ENCODE measurements at regions not wholly inside any gene's neighbourhood (a gene's known extent, or its start where the extent isn't known, plus 50 kb on each side); places are given as distances from the start of the nearest gene placed in this dataset.
"Not testable (repeated sequence)": the region's sequence is repeated elsewhere in the genome, so short reads cannot be mapped to it uniquely, and the experiment has no call there.

DNA sequence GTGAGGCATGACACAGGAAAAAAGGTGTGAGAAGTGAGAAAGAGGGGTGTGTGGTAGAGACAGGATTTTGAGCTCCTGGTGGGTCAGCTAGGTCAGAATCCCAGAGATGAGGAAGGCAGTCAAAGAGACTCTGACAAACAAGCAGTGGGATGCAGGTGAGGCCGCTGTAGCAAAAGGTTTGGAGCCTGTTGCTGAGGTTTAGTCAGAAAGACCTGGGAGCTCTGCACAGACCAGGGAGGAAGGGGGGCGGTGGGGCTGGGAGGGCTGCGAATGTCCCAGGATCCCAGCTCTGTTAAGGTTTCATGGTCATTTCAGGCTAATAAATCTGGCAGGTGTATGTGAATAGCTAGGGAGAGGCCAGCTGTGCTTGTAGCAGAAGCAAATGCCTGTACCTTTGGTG lies 373.9 kb upstream of the SYNCRIP start:
- Histone ChIP-seq H3K27me3 (ENCODE audit: control insufficient read depth, insufficient read depth, low read length) (no peaks in the 10 kb centered on the region), H3K4me3 (ENCODE audit: low read length in 3 of 3) (no peak overlapping the region), H3K36me3 (ENCODE audit: control insufficient read depth in 2 of 3, insufficient read depth in 3 of 3, low read length in 3 of 3) (no peaks in the 10 kb centered on the region), H3K9me3 (ENCODE audit: control insufficient read depth in 2 of 3, insufficient read depth in 1 of 3, low read length in 3 of 3) (no peaks in the 10 kb centered on the region), H3K4me1 (ENCODE audit: control insufficient read depth in 2 of 3, insufficient read depth in 2 of 3, low read depth in 1 of 3, low read length in 3 of 3) (peaks cover 0 to 2% (median 0%) of the 10 kb centered on the region in 3 donors), H3K27ac (ENCODE audit: low read depth in 2 of 2, low read length in 2 of 2) (no peak overlapping the region), H3K9ac (ENCODE audit: low read length in 3 of 3) (no peak overlapping the region)
- FAIRE-seq, result no peak
- peak in 1 of 5 donors; percentile 9 for DNase-seq
- TF ChIP-seq, protein P1, sequence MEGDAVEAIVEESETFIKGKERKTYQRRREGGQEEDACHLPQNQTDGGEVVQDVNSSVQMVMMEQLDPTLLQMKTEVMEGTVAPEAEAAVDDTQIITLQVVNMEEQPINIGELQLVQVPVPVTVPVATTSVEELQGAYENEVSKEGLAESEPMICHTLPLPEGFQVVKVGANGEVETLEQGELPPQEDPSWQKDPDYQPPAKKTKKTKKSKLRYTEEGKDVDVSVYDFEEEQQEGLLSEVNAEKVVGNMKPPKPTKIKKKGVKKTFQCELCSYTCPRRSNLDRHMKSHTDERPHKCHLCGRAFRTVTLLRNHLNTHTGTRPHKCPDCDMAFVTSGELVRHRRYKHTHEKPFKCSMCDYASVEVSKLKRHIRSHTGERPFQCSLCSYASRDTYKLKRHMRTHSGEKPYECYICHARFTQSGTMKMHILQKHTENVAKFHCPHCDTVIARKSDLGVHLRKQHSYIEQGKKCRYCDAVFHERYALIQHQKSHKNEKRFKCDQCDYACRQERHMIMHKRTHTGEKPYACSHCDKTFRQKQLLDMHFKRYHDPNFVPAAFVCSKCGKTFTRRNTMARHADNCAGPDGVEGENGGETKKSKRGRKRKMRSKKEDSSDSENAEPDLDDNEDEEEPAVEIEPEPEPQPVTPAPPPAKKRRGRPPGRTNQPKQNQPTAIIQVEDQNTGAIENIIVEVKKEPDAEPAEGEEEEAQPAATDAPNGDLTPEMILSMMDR (IDR thresholded peaks at IDR 0.05; ENCODE audit: borderline replicate concordance, extremely low read depth, insufficient read depth), result no peak
- intact Hi-C loops (cut with DNase I), result no loop called here

DNA sequence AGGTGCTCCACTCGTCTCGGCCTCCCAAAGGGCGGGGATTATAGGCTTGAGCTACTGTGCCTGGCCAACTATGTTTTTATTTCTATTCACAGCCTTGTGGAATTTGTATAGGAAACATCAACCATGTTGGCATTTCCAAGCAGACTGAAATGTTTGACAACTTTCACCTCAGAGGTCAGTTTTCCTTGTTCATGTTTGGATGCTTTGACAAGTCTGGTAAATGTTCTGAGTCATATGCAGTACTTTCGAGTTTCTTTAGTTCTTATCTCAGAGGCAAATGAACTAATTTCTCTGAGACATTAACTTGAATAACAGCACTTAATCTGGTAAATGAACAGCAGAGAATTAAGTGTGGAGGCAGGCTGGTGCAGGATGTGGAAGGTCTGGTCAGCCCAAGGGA lies 373.4 kb upstream of the SYNCRIP start:
- no peaks in the 10 kb centered on the region for H3K9me3 ChIP-seq (ENCODE audit: control insufficient read depth in 2 of 3, insufficient read depth in 1 of 3, low read length in 3 of 3)
- no peak overlapping the region for H3K4me3 ChIP-seq (ENCODE audit: low read length in 3 of 3)
- H3K9ac ChIP-seq (ENCODE audit: low read length in 3 of 3), result no peak overlapping the region
- peaks cover 0 to 2% (median 0%) of the 10 kb centered on the region in 3 donors for H3K4me1 ChIP-seq (ENCODE audit: control insufficient read depth in 2 of 3, insufficient read depth in 2 of 3, low read depth in 1 of 3, low read length in 3 of 3)
- no peak for FAIRE-seq
- no peaks in the 10 kb centered on the region for H3K27me3 ChIP-seq (ENCODE audit: control insufficient read depth, insufficient read depth, low read length)
- TF ChIP-seq, protein P1 (IDR thresholded peaks at IDR 0.05; ENCODE audit: borderline replicate concordance, extremely low read depth, insufficient read depth), result no peak
- no peak overlapping the region for H3K27ac ChIP-seq (ENCODE audit: low read depth in 2 of 2, low read length in 2 of 2)
- no peak for DNase-seq
- intact Hi-C loops (cut with DNase I), result no loop called here
- H3K36me3 ChIP-seq (ENCODE audit: control insufficient read depth in 2 of 3, insufficient read depth in 3 of 3, low read length in 3 of 3), result no peaks in the 10 kb centered on the region

DNA sequence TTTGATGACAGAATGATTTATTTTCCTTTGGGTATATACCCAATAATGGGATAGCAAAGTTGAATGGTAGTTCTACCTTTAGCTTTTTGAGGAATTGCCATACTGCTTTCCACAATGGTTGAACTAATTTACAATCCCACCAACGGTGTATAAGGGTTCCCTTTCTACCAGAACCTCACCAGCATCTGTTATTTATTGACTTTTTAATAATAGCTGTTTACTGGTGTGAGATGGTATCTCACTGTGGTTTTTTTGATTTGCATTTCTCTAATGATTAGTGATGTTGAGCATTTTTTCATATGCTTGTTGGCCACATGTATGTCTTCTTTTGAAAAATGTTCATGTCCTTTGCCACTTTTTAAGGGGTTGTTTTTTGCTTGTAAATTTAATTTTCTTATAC lies 370.3 kb upstream of the SYNCRIP start:
- H3K27ac ChIP-seq (ENCODE audit: low read depth in 2 of 2, low read length in 2 of 2); H3K27me3 ChIP-seq (ENCODE audit: control insufficient read depth, insufficient read depth, low read length); H3K4me3 ChIP-seq (ENCODE audit: low read length in 3 of 3); H3K9me3 ChIP-seq (ENCODE audit: control insufficient read depth in 2 of 3, insufficient read depth in 1 of 3, low read length in 3 of 3); DNase-seq; H3K36me3 ChIP-seq (ENCODE audit: control insufficient read depth in 2 of 3, insufficient read depth in 3 of 3, low read length in 3 of 3); FAIRE-seq; H3K9ac ChIP-seq (ENCODE audit: low read length in 3 of 3); intact Hi-C loops (cut with DNase I); H3K4me1 ChIP-seq (ENCODE audit: control insufficient read depth in 2 of 3, insufficient read depth in 2 of 3, low read depth in 1 of 3, low read length in 3 of 3): not testable (repeated sequence)

DNA sequence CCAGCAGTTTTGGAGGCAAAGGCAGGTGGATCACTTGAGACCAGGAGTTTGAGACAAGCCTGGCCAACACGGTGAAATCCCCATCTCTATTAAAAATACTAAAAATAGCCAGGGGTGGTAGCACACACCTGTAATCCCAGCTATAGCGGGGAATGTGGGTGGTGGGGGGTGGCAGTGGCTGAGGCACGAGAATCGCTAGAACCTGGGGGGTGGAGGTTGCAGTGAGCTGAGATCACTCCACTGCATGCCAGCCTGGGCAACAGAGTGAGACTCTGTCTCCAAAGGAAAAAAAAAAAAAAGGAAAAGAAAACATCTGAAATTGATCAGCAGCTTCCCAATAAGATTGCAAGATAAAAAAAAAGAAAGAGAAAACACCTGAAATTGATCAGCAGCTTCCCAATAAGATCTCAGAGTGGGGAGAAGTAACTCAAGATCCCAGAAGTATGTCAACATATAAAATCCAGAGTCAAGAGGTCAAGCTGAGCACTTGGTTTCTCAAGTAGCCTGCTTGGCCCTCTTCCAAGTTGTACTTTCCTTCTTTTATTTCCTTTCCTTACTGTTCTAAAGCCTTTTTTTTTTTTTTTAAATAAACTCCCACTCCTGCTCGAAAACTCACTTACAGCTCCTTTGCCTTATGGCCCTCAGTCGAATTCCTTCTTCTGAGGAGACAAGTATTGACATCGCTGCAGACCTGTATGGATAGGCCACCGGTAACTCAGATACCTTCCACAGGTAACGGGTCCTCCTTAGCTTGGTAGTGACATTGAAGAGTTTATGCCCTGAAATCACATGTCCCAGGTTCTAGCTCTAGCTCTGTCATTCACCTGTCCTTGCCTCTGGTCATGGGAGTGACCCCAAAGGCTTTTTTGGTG lies 368.5 kb upstream of the SYNCRIP start:
- no peak for FAIRE-seq
- peak in 2 of 5 donors; percentile 9 to 31 for DNase-seq

More for the DNA sequence above, 368.5 kb upstream of the SYNCRIP start:
- no peak overlapping the region for H3K27ac ChIP-seq (ENCODE audit: low read depth in 2 of 2, low read length in 2 of 2)
- H3K9ac ChIP-seq (ENCODE audit: low read length in 3 of 3), result no peak overlapping the region
- H3K27me3 ChIP-seq (ENCODE audit: control insufficient read depth, insufficient read depth, low read length), result no peaks in the 10 kb centered on the region
- TF ChIP-seq, protein P1 (IDR thresholded peaks at IDR 0.05; ENCODE audit: borderline replicate concordance, extremely low read depth, insufficient read depth), result no peak
- H3K9me3 ChIP-seq (ENCODE audit: control insufficient read depth in 2 of 3, insufficient read depth in 1 of 3, low read length in 3 of 3), result no peaks in the 10 kb centered on the region
- H3K4me3 ChIP-seq (ENCODE audit: low read length in 3 of 3), result no peak overlapping the region
- H3K36me3 ChIP-seq (ENCODE audit: control insufficient read depth in 2 of 3, insufficient read depth in 3 of 3, low read length in 3 of 3), result no peaks in the 10 kb centered on the region
- H3K4me1 ChIP-seq (ENCODE audit: control insufficient read depth in 2 of 3, insufficient read depth in 2 of 3, low read depth in 1 of 3, low read length in 3 of 3), result no peaks in the 10 kb centered on the region
- intact Hi-C loops (cut with DNase I), result no loop called here

Measured in kidney (tissue), 13 donors.